ENCODE measurements at regions not wholly inside any gene's neighbourhood (a gene's known extent, or its start where the extent isn't known, plus 50 kb on each side); places are given as distances from the start of the nearest gene placed in this dataset.
A peak's percentile ranks its signal among the peaks of the same experiment; 100 is the strongest.

GRCh38 chr1:228900886-228901392 is 165.7 kb downstream of the RHOU start:
- no peaks in the 10 kb centered on the region for H3K36me3 ChIP-seq (ENCODE audit: low read depth)
- intact Hi-C loops (cut with DNase I, micrococcal nuclease) = no loop called here
- no peak for ATAC-seq

GRCh38 chr1:228901936-228902681 is 166.8 kb downstream of the RHOU start:
- Histone ChIP-seq H3K36me3 (ENCODE audit: low read depth) (no peaks in the 10 kb centered on the region), H3K4me1 (ENCODE audit: low read depth) (peaks cover 7% of the 10 kb centered on the region), H3K9me3 (no peaks in the 10 kb centered on the region), H3K4me3 (no peak overlapping the region)
- no peak for ATAC-seq
- TF ChIP-seq, protein P1, sequence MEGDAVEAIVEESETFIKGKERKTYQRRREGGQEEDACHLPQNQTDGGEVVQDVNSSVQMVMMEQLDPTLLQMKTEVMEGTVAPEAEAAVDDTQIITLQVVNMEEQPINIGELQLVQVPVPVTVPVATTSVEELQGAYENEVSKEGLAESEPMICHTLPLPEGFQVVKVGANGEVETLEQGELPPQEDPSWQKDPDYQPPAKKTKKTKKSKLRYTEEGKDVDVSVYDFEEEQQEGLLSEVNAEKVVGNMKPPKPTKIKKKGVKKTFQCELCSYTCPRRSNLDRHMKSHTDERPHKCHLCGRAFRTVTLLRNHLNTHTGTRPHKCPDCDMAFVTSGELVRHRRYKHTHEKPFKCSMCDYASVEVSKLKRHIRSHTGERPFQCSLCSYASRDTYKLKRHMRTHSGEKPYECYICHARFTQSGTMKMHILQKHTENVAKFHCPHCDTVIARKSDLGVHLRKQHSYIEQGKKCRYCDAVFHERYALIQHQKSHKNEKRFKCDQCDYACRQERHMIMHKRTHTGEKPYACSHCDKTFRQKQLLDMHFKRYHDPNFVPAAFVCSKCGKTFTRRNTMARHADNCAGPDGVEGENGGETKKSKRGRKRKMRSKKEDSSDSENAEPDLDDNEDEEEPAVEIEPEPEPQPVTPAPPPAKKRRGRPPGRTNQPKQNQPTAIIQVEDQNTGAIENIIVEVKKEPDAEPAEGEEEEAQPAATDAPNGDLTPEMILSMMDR (IDR thresholded peaks at IDR 0.05) = no peak
- intact Hi-C loops (cut with DNase I, micrococcal nuclease) = no loop called here
- no peak for DNase-seq

More at GRCh38 chr1:228900886-228901392, 165.7 kb downstream of the RHOU start:
- Histone ChIP-seq H3K4me1 (ENCODE audit: low read depth) (peaks cover 7% of the 10 kb centered on the region), H3K4me3 (no peak overlapping the region), H3K9me3 (no peaks in the 10 kb centered on the region)
- TF ChIP-seq, protein P1 (IDR thresholded peaks at IDR 0.05) = no peak
- DNase-seq = no peak

GRCh38 chr1:228902781-228903433 is 167.6 kb downstream of the RHOU start:
- intact Hi-C loops (cut with DNase I, micrococcal nuclease) = no loop called here
- TF ChIP-seq, protein P1 (IDR thresholded peaks at IDR 0.05) = no peak
- Histone ChIP-seq H3K36me3 (ENCODE audit: low read depth) (no peaks in the 10 kb centered on the region), H3K4me3 (no peak overlapping the region), H3K4me1 (ENCODE audit: low read depth) (peaks cover 7% of the 10 kb centered on the region), H3K9me3 (no peaks in the 10 kb centered on the region)
- DNase-seq (peak; percentile 71 to 88 (median 75)), ATAC-seq (peak; percentile 92)

DNA sequence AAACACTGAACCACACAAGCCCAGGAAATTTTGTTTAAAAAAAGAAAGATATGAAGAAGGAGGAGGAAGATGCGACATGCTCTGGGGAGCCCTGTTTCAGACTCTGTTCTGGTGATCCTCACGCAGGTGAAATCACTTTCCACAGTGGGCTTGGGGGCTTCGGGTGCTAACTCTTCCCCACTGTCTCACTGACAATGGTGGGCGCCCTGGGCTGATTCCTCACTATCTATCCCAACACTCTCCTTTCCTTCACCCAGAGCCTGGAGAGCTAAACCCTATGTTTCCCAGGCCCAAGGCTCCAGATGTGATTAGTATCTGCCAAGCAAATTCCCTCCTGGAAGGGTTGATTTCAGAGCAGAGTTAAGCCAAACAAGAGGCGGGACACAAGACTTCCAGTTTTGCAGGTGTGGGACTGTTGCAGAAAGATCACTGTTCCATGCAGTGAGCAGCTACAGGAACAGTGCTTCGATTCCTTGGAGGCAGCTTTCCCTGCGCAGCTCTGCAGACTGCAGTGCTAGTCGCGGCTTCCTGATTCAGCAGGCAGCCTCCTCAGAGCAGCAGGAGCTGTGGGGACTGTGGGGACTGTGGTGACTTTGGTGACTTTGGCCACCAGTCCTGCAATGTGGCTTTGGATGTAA is 168.3 kb downstream of the RHOU start:
- intact Hi-C loops (cut with DNase I, micrococcal nuclease) = no loop called here
- TF ChIP-seq, protein P1 (IDR thresholded peaks at IDR 0.05) = no peak
- DNase-seq (no peak), ATAC-seq (peak; percentile 46)
- H3K4me3 ChIP-seq = no peak overlapping the region
- no peaks in the 10 kb centered on the region for H3K9me3 ChIP-seq
- H3K36me3 ChIP-seq (ENCODE audit: low read depth) = no peaks in the 10 kb centered on the region
- peaks cover 7% of the 10 kb centered on the region for H3K4me1 ChIP-seq (ENCODE audit: low read depth)

DNA sequence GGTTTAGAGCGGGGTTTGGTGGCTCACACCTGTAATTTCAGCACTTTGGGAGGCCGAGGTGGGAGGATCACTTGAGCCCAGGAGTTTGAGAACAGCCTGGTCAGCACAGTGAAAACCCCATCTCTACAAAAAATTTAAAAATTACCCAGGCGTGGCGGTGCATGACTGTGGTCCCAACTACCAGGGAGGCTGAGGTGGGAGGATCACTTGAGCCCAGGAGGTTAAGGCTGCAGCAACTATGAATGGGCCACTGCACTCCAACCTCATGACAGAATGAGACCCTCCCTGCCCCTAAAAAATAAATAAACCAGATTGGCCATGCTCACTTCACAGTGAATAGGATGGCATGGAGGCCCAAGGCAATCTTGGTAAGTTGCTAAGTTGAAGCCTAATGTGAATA is 168.9 kb downstream of the RHOU start:
- H3K9me3 ChIP-seq = no peaks in the 10 kb centered on the region
- intact Hi-C loops (cut with DNase I, micrococcal nuclease) = no loop called here
- no peak for ATAC-seq

More for the DNA sequence above, 168.9 kb downstream of the RHOU start:
- peaks cover 7% of the 10 kb centered on the region for H3K4me1 ChIP-seq (ENCODE audit: low read depth)
- no peak overlapping the region for H3K4me3 ChIP-seq
- TF ChIP-seq, protein P1 (IDR thresholded peaks at IDR 0.05) = no peak
- no peak for DNase-seq
- no peaks in the 10 kb centered on the region for H3K36me3 ChIP-seq (ENCODE audit: low read depth)

All from mucosa of descending colon (tissue), 3 donors.